ENCODE measurements at regions not wholly inside any gene's neighbourhood (a gene's known extent, or its start where the extent isn't known, plus 50 kb on each side); places are given as distances from the start of the nearest gene placed in this dataset.

DNA sequence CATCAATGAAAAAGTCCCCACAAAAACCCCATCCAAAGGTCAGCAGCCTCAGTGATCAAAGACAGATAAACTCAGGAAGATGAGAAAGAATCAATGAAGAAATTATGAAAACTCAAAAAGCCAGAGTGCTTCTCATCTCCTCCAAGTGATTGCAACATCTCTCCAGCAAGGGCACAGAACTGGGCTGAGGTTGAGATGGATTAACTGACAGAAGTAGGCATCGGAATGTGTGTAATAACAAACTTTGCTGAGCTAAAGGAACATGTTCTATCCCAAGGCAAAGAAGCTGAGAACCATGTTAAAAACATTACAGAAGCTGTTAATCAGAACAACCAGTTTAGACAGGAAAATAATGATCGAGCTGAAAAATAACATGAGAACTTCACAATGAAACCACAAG, 442.8 kb upstream of the SYT4 start:
- Histone ChIP-seq H3K4me3 (no peak overlapping the region), H3K9me3 (peaks cover 6% of the 10 kb centered on the region), H3K27ac (no peak overlapping the region), H3K4me1 (no peaks in the 10 kb centered on the region), H3K36me3 (ENCODE audit: insufficient read depth in 1 of 2, low read depth in 1 of 2) (no peaks in the 10 kb centered on the region), H3K27me3 (ENCODE audit: insufficient read depth in 3 of 3, low read length in 2 of 3) (no peaks in the 10 kb centered on the region)
- ATAC-seq (no peak), DNase-seq (no peak)
- WGBS, 3 donors, result 62 to 78% (median 76%) methylated on average over 2 of the region's 2 CpGs
- TF ChIP-seq, protein P1, sequence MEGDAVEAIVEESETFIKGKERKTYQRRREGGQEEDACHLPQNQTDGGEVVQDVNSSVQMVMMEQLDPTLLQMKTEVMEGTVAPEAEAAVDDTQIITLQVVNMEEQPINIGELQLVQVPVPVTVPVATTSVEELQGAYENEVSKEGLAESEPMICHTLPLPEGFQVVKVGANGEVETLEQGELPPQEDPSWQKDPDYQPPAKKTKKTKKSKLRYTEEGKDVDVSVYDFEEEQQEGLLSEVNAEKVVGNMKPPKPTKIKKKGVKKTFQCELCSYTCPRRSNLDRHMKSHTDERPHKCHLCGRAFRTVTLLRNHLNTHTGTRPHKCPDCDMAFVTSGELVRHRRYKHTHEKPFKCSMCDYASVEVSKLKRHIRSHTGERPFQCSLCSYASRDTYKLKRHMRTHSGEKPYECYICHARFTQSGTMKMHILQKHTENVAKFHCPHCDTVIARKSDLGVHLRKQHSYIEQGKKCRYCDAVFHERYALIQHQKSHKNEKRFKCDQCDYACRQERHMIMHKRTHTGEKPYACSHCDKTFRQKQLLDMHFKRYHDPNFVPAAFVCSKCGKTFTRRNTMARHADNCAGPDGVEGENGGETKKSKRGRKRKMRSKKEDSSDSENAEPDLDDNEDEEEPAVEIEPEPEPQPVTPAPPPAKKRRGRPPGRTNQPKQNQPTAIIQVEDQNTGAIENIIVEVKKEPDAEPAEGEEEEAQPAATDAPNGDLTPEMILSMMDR (IDR thresholded peaks at IDR 0.05), result no peak
- intact Hi-C loops (cut with DNase I), result no loop called here

GRCh38 chr18:43735570-43735969, 458.3 kb upstream of the SYT4 start:
- Histone ChIP-seq H3K4me1 (no peaks in the 10 kb centered on the region), H3K27me3 (ENCODE audit: insufficient read depth in 3 of 3, low read length in 2 of 3) (no peaks in the 10 kb centered on the region), H3K27ac (no peak overlapping the region), H3K4me3 (no peak overlapping the region), H3K36me3 (ENCODE audit: insufficient read depth in 1 of 2, low read depth in 1 of 2) (no peaks in the 10 kb centered on the region), H3K9me3 (peaks cover 9% of the 10 kb centered on the region)
- intact Hi-C loops (cut with DNase I), result no loop called here
- DNase-seq, result no peak
- TF ChIP-seq, protein P1 (IDR thresholded peaks at IDR 0.05), result no peak
- no peak for ATAC-seq
- WGBS, 3 donors, result 51 to 68% (median 55%) methylated on average over 2 of the region's 2 CpGs

- intact Hi-C loops (cut with DNase I), result no loop called here
- WGBS, 3 donors, result 79 to 83% (median 81%) methylated on average over 2 of the region's 2 CpGs
- Histone ChIP-seq H3K36me3 (ENCODE audit: insufficient read depth in 1 of 2, low read depth in 1 of 2) (no peaks in the 10 kb centered on the region), H3K4me3 (no peak overlapping the region), H3K27me3 (ENCODE audit: insufficient read depth in 3 of 3, low read length in 2 of 3) (no peaks in the 10 kb centered on the region), H3K9me3 (peaks cover 11% of the 10 kb centered on the region), H3K4me1 (no peaks in the 10 kb centered on the region), H3K27ac (no peak overlapping the region)
- TF ChIP-seq, protein P1 (IDR thresholded peaks at IDR 0.05), result no peak
- DNase-seq (no peak), ATAC-seq (no peak)
Observed at GRCh38 chr18:43744960-43745745, 467.9 kb upstream of the SYT4 start.

- H3K4me3 ChIP-seq, result no peak overlapping the region
- H3K36me3 ChIP-seq (ENCODE audit: insufficient read depth in 1 of 2, low read depth in 1 of 2), result no peaks in the 10 kb centered on the region
- TF ChIP-seq, protein P1 (IDR thresholded peaks at IDR 0.05), result no peak
- H3K27ac ChIP-seq, result no peak overlapping the region
- H3K27me3 ChIP-seq (ENCODE audit: insufficient read depth in 3 of 3, low read length in 2 of 3), result no peaks in the 10 kb centered on the region
- no peaks in the 10 kb centered on the region for H3K4me1 ChIP-seq
- intact Hi-C loops (cut with DNase I), result no loop called here
- no peak for DNase-seq
- peaks cover 18% of the 10 kb centered on the region for H3K9me3 ChIP-seq
- no peak for ATAC-seq
Observed at GRCh38 chr18:43751203-43751602, 473.9 kb upstream of the SYT4 start.

- DNase-seq, result no peak
- Histone ChIP-seq H3K4me3 (no peak overlapping the region), H3K27me3 (ENCODE audit: insufficient read depth in 3 of 3, low read length in 2 of 3) (no peaks in the 10 kb centered on the region), H3K4me1 (no peaks in the 10 kb centered on the region), H3K9me3 (peaks cover 18% of the 10 kb centered on the region), H3K36me3 (ENCODE audit: insufficient read depth in 1 of 2, low read depth in 1 of 2) (no peaks in the 10 kb centered on the region), H3K27ac (no peak overlapping the region)
- 62 to 92% (median 89%) methylated on average over 2 of the region's 2 CpGs for WGBS, 3 donors
- ATAC-seq, result no peak
- TF ChIP-seq, protein P1 (IDR thresholded peaks at IDR 0.05), result no peak
- intact Hi-C loops (cut with DNase I), result no loop called here
Observed at GRCh38 chr18:43751835-43752234, 474.5 kb upstream of the SYT4 start.
